Naive B cell (primary cell): ENCODE measurements at regions not wholly inside any gene's neighbourhood (a gene's known extent, or its start where the extent isn't known, plus 50 kb on each side); places are given as distances from the start of the nearest gene placed in this dataset.
"Not testable (repeated sequence)": the region's sequence is repeated elsewhere in the genome, so short reads cannot be mapped to it uniquely, and the experiment has no call there.

Source experiments
- ATAC-seq, 2 donors: fragments of 150-1000 bp; cut with Tn5 transposase; 2 replicates each; pipeline ENCODE4 v1.10.0; 2021; ENCODE audit warnings: low read depth in 2 of 2, mild to moderate bottlenecking in 2 of 2, moderate library complexity in 2 of 2
- DNase-seq: peaks from one replicate; pipeline ENCODE4 v3.0.0; 2022
- H3K27ac Mint-ChIP-seq, 6 donors: one replicate each; pipeline ENCODE4 v1.8.0; 2020 to 2022; ENCODE audit warnings: mild to moderate bottlenecking in 6 of 6, mixed read lengths in 6 of 6, moderate library complexity in 5 of 6, inconsistent platforms in 2 of 6
- H3K27me3 Mint-ChIP-seq, 3 donors: one replicate each; pipeline ENCODE4 v1.8.0; 2021 to 2022; ENCODE audit warnings: mixed read lengths in 3 of 3, mild to moderate bottlenecking in 1 of 3
- H3K36me3 Mint-ChIP-seq, 2 donors: one replicate each; pipeline ENCODE4 v1.8.0; 2020 to 2022; ENCODE audit warnings: mixed read lengths in 2 of 2, inconsistent platforms in 1 of 2, mild to moderate bottlenecking in 1 of 2
- H3K4me1 Mint-ChIP-seq, 3 donors: one replicate each; pipeline ENCODE4 v1.8.0; 2020 to 2022; ENCODE audit warnings: mixed read lengths in 3 of 3, inconsistent platforms in 1 of 3, mild to moderate bottlenecking in 1 of 3, moderate library complexity in 1 of 3
- H3K4me3 Mint-ChIP-seq, 8 donors: one replicate each; pipeline ENCODE4 v1.8.0; 2020 to 2022; ENCODE audit warnings: mild to moderate bottlenecking in 8 of 8, mixed read lengths in 8 of 8, moderate library complexity in 8 of 8, inconsistent platforms in 2 of 8
- H3K9me3 Mint-ChIP-seq, 7 donors: one replicate each; pipeline ENCODE4 v1.8.0; 2020 to 2022; ENCODE audit warnings: mixed read lengths in 7 of 7, mild to moderate bottlenecking in 5 of 7, inconsistent platforms in 2 of 7, moderate library complexity in 1 of 7

- H3K9me3 Mint-ChIP-seq: no peaks in the 10 kb centered on the region
- no peaks in the 10 kb centered on the region for H3K36me3 Mint-ChIP-seq
- no peak overlapping the region for H3K4me3 Mint-ChIP-seq
- no peak overlapping the region for H3K27ac Mint-ChIP-seq
- H3K4me1 Mint-ChIP-seq: peaks cover 0 to 9% (median 0%) of the 10 kb centered on the region in 3 donors
- DNase-seq: no peak
- no peaks in the 10 kb centered on the region for H3K27me3 Mint-ChIP-seq
- ATAC-seq: no peak
Observed at GRCh38 chr4:130026185-130026584, 930.2 kb downstream of the C4orf33 start.

DNA sequence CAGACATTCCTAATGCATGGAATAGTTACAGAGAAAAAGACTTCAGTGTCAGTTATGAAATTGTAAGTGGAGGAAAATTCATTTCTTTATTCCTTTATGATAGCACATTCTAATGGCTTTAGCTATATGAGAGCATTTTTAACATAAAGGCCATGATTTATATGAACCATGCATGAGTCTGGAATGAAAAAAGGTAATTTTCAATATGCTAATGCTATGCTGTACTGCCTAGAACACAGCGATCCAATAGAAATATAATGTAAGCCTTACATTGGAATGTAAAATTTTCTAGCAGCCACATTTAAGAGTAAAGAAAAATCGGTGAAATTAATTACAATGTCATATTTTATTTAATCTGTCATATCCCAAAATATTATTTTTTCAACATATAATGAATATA lies 932.0 kb downstream of the C4orf33 start:
- Mint-ChIP-seq H3K27me3 (no peaks in the 10 kb centered on the region), H3K4me1 (peaks cover 0 to 9% (median 0%) of the 10 kb centered on the region in 3 donors), H3K4me3 (no peak overlapping the region), H3K36me3 (no peaks in the 10 kb centered on the region), H3K9me3 (no peaks in the 10 kb centered on the region), H3K27ac (no peak overlapping the region)
- ATAC-seq (no peak), DNase-seq (no peak)

DNA sequence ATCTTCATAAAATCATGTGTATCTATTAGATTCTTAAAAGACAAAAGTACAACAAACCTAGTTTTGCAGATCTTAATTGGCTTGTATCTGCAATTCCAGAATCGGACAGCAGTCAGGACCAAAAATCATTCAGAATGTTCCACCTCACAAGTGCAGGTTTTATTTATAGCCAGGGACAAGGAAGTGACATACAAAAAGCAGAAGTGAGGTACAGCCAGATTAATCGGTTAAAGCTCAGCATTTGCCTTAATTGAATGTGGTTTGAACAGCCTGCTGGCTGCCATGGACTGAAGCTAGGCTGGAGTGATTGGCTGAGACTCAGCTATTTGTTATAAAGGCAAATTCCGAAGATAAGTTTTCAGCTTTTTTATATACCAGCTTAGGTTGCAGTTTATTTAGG lies 932.6 kb downstream of the C4orf33 start:
- peaks cover 0 to 9% (median 0%) of the 10 kb centered on the region in 3 donors for H3K4me1 Mint-ChIP-seq
- no peaks in the 10 kb centered on the region for H3K27me3 Mint-ChIP-seq
- peak overlapping the region in 1 of 8 donors; percentile 41 for H3K4me3 Mint-ChIP-seq

GRCh38 chr4:130029442-130029841 lies 933.5 kb downstream of the C4orf33 start:
- Mint-ChIP-seq H3K9me3 (no peaks in the 10 kb centered on the region), H3K4me3 (no peak overlapping the region), H3K27me3 (no peaks in the 10 kb centered on the region), H3K27ac (no peak overlapping the region), H3K36me3 (no peaks in the 10 kb centered on the region), H3K4me1 (peaks cover 0 to 9% (median 0%) of the 10 kb centered on the region in 3 donors)
- DNase-seq (no peak), ATAC-seq (no peak)

More for the DNA sequence above, 932.6 kb downstream of the C4orf33 start:
- H3K36me3 Mint-ChIP-seq: no peaks in the 10 kb centered on the region
- DNase-seq (peak; percentile 1), ATAC-seq (peak; percentile 57 to 68)
- peak overlapping the region in 1 of 6 donors; percentile 45 for H3K27ac Mint-ChIP-seq
- H3K9me3 Mint-ChIP-seq: no peaks in the 10 kb centered on the region

GRCh38 chr4:130031858-130032257 lies 935.9 kb downstream of the C4orf33 start:
- Mint-ChIP-seq H3K4me1 (peaks cover 0 to 9% (median 0%) of the 10 kb centered on the region in 3 donors), H3K36me3 (no peaks in the 10 kb centered on the region), H3K4me3 (no peak overlapping the region), H3K9me3 (no peaks in the 10 kb centered on the region), H3K27ac (no peak overlapping the region), H3K27me3 (no peaks in the 10 kb centered on the region)
- DNase-seq: no peak
- no peak for ATAC-seq

DNA sequence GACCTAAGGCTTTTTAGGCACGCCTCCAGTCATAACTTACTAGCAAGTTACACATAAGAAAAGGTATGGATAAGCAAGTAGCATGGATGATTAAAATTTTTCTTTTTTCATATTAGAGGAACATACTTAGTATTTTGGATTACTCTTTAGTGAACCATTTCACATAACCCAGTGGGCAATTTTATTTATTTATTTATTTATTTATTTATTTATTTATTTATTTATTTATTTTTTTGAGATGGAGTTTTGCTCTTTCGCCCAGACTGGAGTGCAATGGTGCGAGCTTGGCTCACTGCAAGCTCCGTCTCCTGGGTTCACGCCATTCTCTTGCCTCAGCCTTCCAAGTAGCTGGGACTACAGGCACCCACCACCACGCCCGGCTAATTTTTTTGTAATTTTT lies 937.7 kb downstream of the C4orf33 start:
- not testable (repeated sequence) for ATAC-seq, H3K36me3 Mint-ChIP-seq, DNase-seq, H3K27ac Mint-ChIP-seq, H3K4me3 Mint-ChIP-seq, H3K27me3 Mint-ChIP-seq, H3K4me1 Mint-ChIP-seq, H3K9me3 Mint-ChIP-seq

GRCh38 chr4:130034876-130035275 lies 938.9 kb downstream of the C4orf33 start:
- ATAC-seq (no peak), DNase-seq (no peak)
- H3K36me3 Mint-ChIP-seq: no peaks in the 10 kb centered on the region
- no peaks in the 10 kb centered on the region for H3K4me1 Mint-ChIP-seq
- no peak overlapping the region for H3K27ac Mint-ChIP-seq
- H3K4me3 Mint-ChIP-seq: no peak overlapping the region
- H3K27me3 Mint-ChIP-seq: no peaks in the 10 kb centered on the region
- peaks cover 0 to 5% (median 0%) of the 10 kb centered on the region in 7 donors for H3K9me3 Mint-ChIP-seq

DNA sequence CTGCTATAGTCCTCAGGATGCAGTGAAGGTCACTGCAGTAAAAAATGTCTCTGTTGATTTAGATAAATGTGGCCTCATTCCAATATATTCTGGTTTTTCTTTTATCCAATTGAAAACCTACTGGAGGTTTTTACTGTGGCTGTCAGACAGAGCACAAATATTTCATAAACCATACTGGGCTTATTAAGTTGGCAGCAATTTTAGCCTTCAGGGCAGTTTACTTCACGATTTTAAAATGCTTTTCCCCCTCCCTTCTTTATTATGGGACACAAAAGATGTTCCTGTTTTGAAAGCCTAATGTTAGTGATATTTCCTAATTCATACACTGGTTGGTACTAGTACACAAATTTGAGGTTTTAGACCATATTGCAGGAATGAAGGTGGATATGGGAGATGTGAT lies 939.4 kb downstream of the C4orf33 start:
- ATAC-seq: no peak
- Mint-ChIP-seq H3K36me3 (no peaks in the 10 kb centered on the region), H3K4me1 (no peaks in the 10 kb centered on the region), H3K9me3 (peaks cover 0 to 7% (median 2%) of the 10 kb centered on the region in 7 donors), H3K27ac (no peak overlapping the region), H3K4me3 (no peak overlapping the region), H3K27me3 (no peaks in the 10 kb centered on the region)
- no peak for DNase-seq

DNA sequence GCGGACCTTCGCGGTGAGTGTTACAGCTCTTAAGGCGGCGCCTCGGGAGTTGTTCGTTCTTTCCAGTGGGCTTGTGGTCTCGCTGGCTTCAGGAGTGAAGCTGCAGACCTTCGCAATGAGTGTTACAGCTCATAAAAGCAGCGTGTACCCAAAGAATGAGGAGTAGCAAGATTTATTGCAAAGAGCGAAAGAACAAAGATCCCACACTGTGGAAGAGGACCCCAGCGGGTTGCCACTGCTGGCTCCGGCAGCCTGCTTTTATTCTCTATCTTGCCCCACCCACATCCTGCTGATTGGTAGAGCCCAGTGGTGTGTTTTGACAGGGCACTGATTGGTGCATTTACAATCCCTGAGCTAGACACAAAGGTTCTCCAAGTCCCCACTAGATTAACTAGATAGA lies 941.9 kb downstream of the C4orf33 start:
- H3K9me3 Mint-ChIP-seq, H3K4me1 Mint-ChIP-seq, DNase-seq, H3K36me3 Mint-ChIP-seq, ATAC-seq, H3K27me3 Mint-ChIP-seq, H3K4me3 Mint-ChIP-seq: not testable (repeated sequence)
- H3K27ac Mint-ChIP-seq: peak overlapping the region in 1 of 6 donors; percentile 90

DNA sequence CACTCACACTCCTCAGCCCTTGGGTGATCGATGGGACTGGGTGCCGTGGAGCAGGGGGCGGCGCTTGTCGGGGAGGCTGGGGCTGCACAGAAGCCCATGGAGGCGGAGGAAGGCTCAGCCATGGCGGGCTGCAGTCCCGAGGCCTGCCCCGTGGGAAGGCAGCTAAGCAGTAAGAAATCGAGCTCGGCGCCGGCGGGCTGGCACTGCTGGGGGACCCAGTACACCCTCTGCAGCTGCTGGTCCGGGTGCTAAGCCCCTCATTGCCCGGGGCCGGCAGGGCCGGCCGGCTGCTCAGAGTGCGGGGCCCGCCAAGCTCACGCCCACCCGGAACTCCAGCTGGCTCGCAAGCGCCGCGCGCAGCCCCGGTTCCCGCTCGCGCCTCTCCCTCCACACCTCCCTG lies 942.6 kb downstream of the C4orf33 start:
- not testable (repeated sequence) for H3K4me3 Mint-ChIP-seq, H3K4me1 Mint-ChIP-seq, DNase-seq, H3K36me3 Mint-ChIP-seq, H3K27me3 Mint-ChIP-seq, ATAC-seq, H3K27ac Mint-ChIP-seq, H3K9me3 Mint-ChIP-seq

DNA sequence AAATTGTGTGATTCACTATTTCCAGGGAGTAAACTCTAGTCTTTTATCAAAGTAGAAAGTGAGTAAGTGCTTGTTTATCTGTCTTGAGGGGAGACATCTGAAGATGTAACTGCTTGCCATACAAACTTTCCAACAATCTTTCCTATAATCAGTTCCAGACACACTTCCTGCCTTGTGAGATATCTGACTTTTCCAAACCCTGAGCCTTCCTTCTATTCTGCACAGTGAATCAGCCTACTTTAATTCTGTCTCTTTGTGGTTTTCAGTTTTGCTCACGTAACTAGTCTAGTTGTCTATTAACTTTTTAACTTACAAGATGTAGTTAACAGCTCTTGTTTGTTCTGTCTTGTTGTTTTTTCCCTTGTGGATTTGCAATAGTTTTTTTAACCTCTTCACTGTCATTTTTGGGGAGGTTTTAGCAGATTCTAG lies 947.8 kb downstream of the C4orf33 start:
- H3K9me3 Mint-ChIP-seq: peaks cover 0 to 10% (median 3%) of the 10 kb centered on the region in 7 donors
- H3K4me1 Mint-ChIP-seq: no peaks in the 10 kb centered on the region
- H3K4me3 Mint-ChIP-seq: no peak overlapping the region
- no peak for ATAC-seq
- H3K36me3 Mint-ChIP-seq: no peaks in the 10 kb centered on the region
- no peak for DNase-seq
- H3K27me3 Mint-ChIP-seq: no peaks in the 10 kb centered on the region
- H3K27ac Mint-ChIP-seq: peak overlapping the region in 1 of 6 donors; percentile 13

DNA sequence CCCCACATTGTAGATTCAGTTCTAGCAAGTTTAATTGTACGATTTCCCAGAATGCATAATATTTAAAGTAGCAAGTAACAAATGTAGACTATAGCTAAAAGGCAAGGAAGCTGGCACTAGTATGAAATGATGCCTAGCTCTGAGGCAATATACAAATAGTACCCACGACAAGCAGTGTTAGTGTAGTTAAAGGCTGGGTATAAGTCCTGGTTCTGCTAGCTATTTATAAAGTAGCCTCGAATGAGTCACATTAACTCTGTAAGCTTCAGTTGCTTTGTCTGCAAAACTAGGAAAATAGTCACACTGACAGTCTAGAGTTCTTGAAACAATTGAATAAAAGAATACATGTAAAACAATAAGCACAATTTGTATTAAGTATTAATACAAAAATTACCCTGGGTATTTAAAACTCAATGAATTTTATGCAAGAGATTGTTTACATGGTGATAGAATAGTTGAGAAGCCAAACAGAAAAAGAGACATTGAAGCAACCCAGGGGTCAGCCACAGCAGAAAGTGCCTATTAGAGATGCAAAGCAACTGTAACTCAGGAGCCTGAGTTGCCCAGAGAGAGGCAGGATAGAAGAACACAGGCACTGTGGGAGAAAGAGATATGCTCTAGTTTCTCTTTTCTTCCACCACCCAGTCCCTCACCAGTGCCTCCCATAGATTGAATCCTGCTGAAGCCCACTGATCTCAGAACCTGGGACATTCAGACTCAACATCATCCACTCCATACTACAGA lies 949.0 kb downstream of the C4orf33 start:
- Mint-ChIP-seq H3K27ac (no peak overlapping the region), H3K9me3 (peaks cover 0 to 8% (median 1%) of the 10 kb centered on the region in 7 donors), H3K4me3 (no peak overlapping the region), H3K27me3 (no peaks in the 10 kb centered on the region), H3K4me1 (no peaks in the 10 kb centered on the region), H3K36me3 (no peaks in the 10 kb centered on the region)
- ATAC-seq: no peak
- DNase-seq: no peak

DNA sequence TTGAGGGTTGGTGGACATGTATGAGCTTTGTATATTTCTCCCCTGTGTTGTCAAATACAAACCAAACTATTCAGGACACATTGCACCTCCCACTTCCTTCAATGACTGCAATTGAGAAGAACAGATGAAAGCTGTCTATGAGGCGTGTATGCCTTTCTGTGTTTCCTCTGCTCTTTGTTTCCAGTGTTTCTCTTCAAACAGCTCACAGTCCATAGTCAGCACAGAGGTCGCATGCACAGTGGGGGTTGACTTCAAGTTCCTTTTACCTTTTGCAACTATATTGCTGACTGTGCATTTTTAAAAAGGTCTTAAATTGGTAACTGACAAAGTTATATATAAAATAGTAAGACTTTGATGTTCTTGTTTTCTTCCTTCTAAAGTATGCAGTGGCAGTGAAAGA lies 957.8 kb downstream of the C4orf33 start:
- ATAC-seq (no peak), DNase-seq (no peak)
- H3K9me3 Mint-ChIP-seq: peaks cover 3 to 17% (median 8%) of the 10 kb centered on the region in 7 donors

GRCh38 chr4:130054908-130055307 lies 959.0 kb downstream of the C4orf33 start:
- Mint-ChIP-seq H3K27ac (no peak overlapping the region), H3K4me1 (no peaks in the 10 kb centered on the region), H3K4me3 (no peak overlapping the region), H3K9me3 (peaks cover 3 to 17% (median 7%) of the 10 kb centered on the region in 7 donors), H3K27me3 (no peaks in the 10 kb centered on the region), H3K36me3 (no peaks in the 10 kb centered on the region)
- no peak for ATAC-seq
- DNase-seq: no peak

More for the DNA sequence above, 957.8 kb downstream of the C4orf33 start:
- Mint-ChIP-seq H3K27me3 (no peaks in the 10 kb centered on the region), H3K4me3 (no peak overlapping the region), H3K4me1 (no peaks in the 10 kb centered on the region), H3K36me3 (no peaks in the 10 kb centered on the region), H3K27ac (no peak overlapping the region)
